ENCODE measurements at regions not wholly inside any gene's neighbourhood (a gene's known extent, or its start where the extent isn't known, plus 50 kb on each side); places are given as distances from the start of the nearest gene placed in this dataset.

GRCh38 chr4:123468479-123469031 is 72.0 kb downstream of the SPRY1 start:
- ChIA-PET CTCF (no interaction called here), POLR2A (no interaction called here)
- no peak for DNase-seq (ENCODE audit: extremely low spot score)
- TF ChIP-seq ZNF384 (IDR thresholded peaks at IDR 0.05) (no peak), FOXK2 (IDR thresholded peaks at IDR 0.05) (no peak), CTBP1 (IDR thresholded peaks at IDR 0.05; ENCODE audit: borderline replicate concordance) (no peak), HDGF (IDR thresholded peaks at IDR 0.05; ENCODE audit: borderline replicate concordance) (no peak), PKNOX1 (IDR thresholded peaks at IDR 0.05) (no peak), SP1 (IDR thresholded peaks at IDR 0.05) (no peak), L3MBTL2 (conservative IDR thresholded peaks at IDR 0.05) (no peak), SUZ12 (IDR thresholded peaks at IDR 0.05) (no peak), ARNT (IDR thresholded peaks at IDR 0.05) (no peak), LEF1 (IDR thresholded peaks at IDR 0.05; ENCODE audit: borderline replicate concordance) (no peak), NFRKB (IDR thresholded peaks at IDR 0.05) (no peak)

GRCh38 chr4:123469245-123469644 is 72.7 kb downstream of the SPRY1 start:
- ChIA-PET CTCF (no interaction called here), POLR2A (no interaction called here)
- DNase-seq (ENCODE audit: extremely low spot score), result no peak

GRCh38 chr4:123469696-123470095 is 73.1 kb downstream of the SPRY1 start:
- CTCF ChIA-PET, result interaction anchor here (0.7 kb wide), 1 partner anchor 9 kb away, joined by 3 read pairs; no protein-coding TSS in a partner anchor
- POLR2A ChIA-PET, result no interaction called here
- no peak for DNase-seq (ENCODE audit: extremely low spot score)
- TF ChIP-seq CTBP1 (IDR thresholded peaks at IDR 0.05; ENCODE audit: borderline replicate concordance) (no peak), HDGF (IDR thresholded peaks at IDR 0.05; ENCODE audit: borderline replicate concordance) (no peak), FOXK2 (IDR thresholded peaks at IDR 0.05) (no peak), FOXA1 (IDR thresholded peaks at IDR 0.05) (no peak), ARNT (IDR thresholded peaks at IDR 0.05) (no peak), LEF1 (IDR thresholded peaks at IDR 0.05; ENCODE audit: borderline replicate concordance) (no peak), ELF4 (IDR thresholded peaks at IDR 0.05) (no peak)

More at GRCh38 chr4:123469245-123469644, 72.7 kb downstream of the SPRY1 start:
- no peak for TF ChIP-seq HDGF (IDR thresholded peaks at IDR 0.05; ENCODE audit: borderline replicate concordance)
- no peak for TF ChIP-seq FOXA1 (IDR thresholded peaks at IDR 0.05)
- TF ChIP-seq ARNT (IDR thresholded peaks at IDR 0.05), result no peak
- no peak for TF ChIP-seq NFRKB (IDR thresholded peaks at IDR 0.05)
- TF ChIP-seq TARDBP (IDR thresholded peaks at IDR 0.05), result no peak
- TF ChIP-seq FOXM1 (IDR thresholded peaks at IDR 0.05; ENCODE audit: borderline replicate concordance), result no peak
- no peak for TF ChIP-seq PKNOX1 (IDR thresholded peaks at IDR 0.05)

GRCh38 chr4:123470640-123471039 is 74.0 kb downstream of the SPRY1 start:
- DNase-seq (ENCODE audit: extremely low spot score), result no peak
- CTCF ChIA-PET, result no interaction called here
- POLR2A ChIA-PET, result no interaction called here

GRCh38 chr4:123471655-123472369 is 75.2 kb downstream of the SPRY1 start:
- no peak for DNase-seq (ENCODE audit: extremely low spot score)
- ChIA-PET CTCF (interaction anchor here (0.7 kb wide), 1 partner anchor 54 kb away, joined by 3 read pairs; no protein-coding TSS in a partner anchor), POLR2A (no interaction called here)
- TF ChIP-seq ZNF384 (IDR thresholded peaks at IDR 0.05) (no peak), SP1 (IDR thresholded peaks at IDR 0.05) (no peak), PKNOX1 (IDR thresholded peaks at IDR 0.05) (no peak), BHLHE40 (IDR thresholded peaks at IDR 0.05; ENCODE audit: borderline replicate concordance) (no peak), SUZ12 (IDR thresholded peaks at IDR 0.05) (no peak), CTBP1 (IDR thresholded peaks at IDR 0.05; ENCODE audit: borderline replicate concordance) (no peak), FOXK2 (IDR thresholded peaks at IDR 0.05) (no peak), TARDBP (IDR thresholded peaks at IDR 0.05) (no peak), L3MBTL2 (conservative IDR thresholded peaks at IDR 0.05) (no peak), LEF1 (IDR thresholded peaks at IDR 0.05; ENCODE audit: borderline replicate concordance) (no peak), ELF4 (IDR thresholded peaks at IDR 0.05) (no peak), HDGF (IDR thresholded peaks at IDR 0.05; ENCODE audit: borderline replicate concordance) (no peak), FOXM1 (IDR thresholded peaks at IDR 0.05; ENCODE audit: borderline replicate concordance) (no peak), FOXA1 (IDR thresholded peaks at IDR 0.05) (no peak), NFRKB (IDR thresholded peaks at IDR 0.05) (no peak), ARNT (IDR thresholded peaks at IDR 0.05) (no peak)

More at GRCh38 chr4:123470640-123471039, 74.0 kb downstream of the SPRY1 start:
- TF ChIP-seq BHLHE40 (IDR thresholded peaks at IDR 0.05; ENCODE audit: borderline replicate concordance) (no peak), NFRKB (IDR thresholded peaks at IDR 0.05) (no peak), CTBP1 (IDR thresholded peaks at IDR 0.05; ENCODE audit: borderline replicate concordance) (no peak), HDGF (IDR thresholded peaks at IDR 0.05; ENCODE audit: borderline replicate concordance) (no peak), ELF4 (IDR thresholded peaks at IDR 0.05) (no peak), FOXA1 (IDR thresholded peaks at IDR 0.05) (no peak), TARDBP (IDR thresholded peaks at IDR 0.05) (no peak), FOXM1 (IDR thresholded peaks at IDR 0.05; ENCODE audit: borderline replicate concordance) (no peak), FOXK2 (IDR thresholded peaks at IDR 0.05) (no peak), ZNF384 (IDR thresholded peaks at IDR 0.05) (no peak)

- DNase-seq (ENCODE audit: extremely low spot score), result no peak
- TF ChIP-seq L3MBTL2 (conservative IDR thresholded peaks at IDR 0.05) (no peak), ZNF384 (IDR thresholded peaks at IDR 0.05) (no peak), FOXA1 (IDR thresholded peaks at IDR 0.05) (no peak), ELF4 (IDR thresholded peaks at IDR 0.05) (no peak), FOXK2 (IDR thresholded peaks at IDR 0.05) (no peak), HDGF (IDR thresholded peaks at IDR 0.05; ENCODE audit: borderline replicate concordance) (no peak), SUZ12 (IDR thresholded peaks at IDR 0.05) (no peak), FOXM1 (IDR thresholded peaks at IDR 0.05; ENCODE audit: borderline replicate concordance) (no peak), CTBP1 (IDR thresholded peaks at IDR 0.05; ENCODE audit: borderline replicate concordance) (no peak), LEF1 (IDR thresholded peaks at IDR 0.05; ENCODE audit: borderline replicate concordance) (no peak), ARNT (IDR thresholded peaks at IDR 0.05) (no peak), TARDBP (IDR thresholded peaks at IDR 0.05) (no peak), NFRKB (IDR thresholded peaks at IDR 0.05) (no peak), SP1 (IDR thresholded peaks at IDR 0.05) (no peak), BHLHE40 (IDR thresholded peaks at IDR 0.05; ENCODE audit: borderline replicate concordance) (no peak)
- ChIA-PET POLR2A (no interaction called here), CTCF (no interaction called here)
Measured at GRCh38 chr4:123474817-123475216, 78.2 kb downstream of the SPRY1 start.
